Activated CD8-positive, alpha-beta memory T cell treated with anti-CD3 and anti-CD28 coated beads for 48 hours (primary cell): ENCODE measurements at regions not wholly inside any gene's neighbourhood (a gene's known extent, or its start where the extent isn't known, plus 50 kb on each side); places are given as distances from the start of the nearest gene placed in this dataset.

ENCODE experiments used
- DNase-seq, 3 experiments: peaks; one replicate each; pipeline ENCODE4 v3.0.0-alpha.2; 2020; ENCODE audit warnings: low read depth in 2 of 3, low spot score in 2 of 3

DNA sequence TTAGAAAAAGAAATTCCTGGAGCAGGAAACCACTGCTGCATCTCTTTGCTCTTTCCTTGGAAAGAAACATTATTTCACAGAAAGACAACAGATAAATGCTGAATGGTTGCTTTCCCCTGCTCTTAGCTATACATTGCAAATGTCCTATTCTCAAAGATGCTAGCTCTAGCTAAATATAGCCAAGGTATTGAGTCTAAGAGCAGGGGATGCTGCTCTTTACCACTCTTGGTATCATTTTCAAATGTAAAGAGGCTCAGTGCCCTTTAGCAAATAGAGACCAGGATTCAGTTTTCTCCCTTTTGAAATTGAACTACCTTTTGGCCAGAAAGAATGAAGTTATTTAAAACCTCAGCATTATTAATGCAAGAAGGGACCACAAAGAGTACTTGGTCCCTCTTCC lies 104.0 kb upstream of the FUT8 start:
- DNase-seq = no peak

- DNase-seq = no peak
These were observed 102.0 kb upstream of the FUT8 start for GRCh38 chr14:65310568-65310967.

- DNase-seq = no peak
These were observed 99.7 kb upstream of the FUT8 start for GRCh38 chr14:65312859-65313258.

- no peak for DNase-seq
These were observed 93.7 kb upstream of the FUT8 start for GRCh38 chr14:65318636-65319506.

GRCh38 chr14:65320661-65321308 lies 91.7 kb upstream of the FUT8 start:
- DNase-seq = no peak

- DNase-seq = no peak
These were observed 91.1 kb upstream of the FUT8 start for GRCh38 chr14:65321370-65321875.

- no peak for DNase-seq
These were observed 83.0 kb upstream of the FUT8 start for GRCh38 chr14:65329481-65329880.

- DNase-seq = no peak
These were observed 82.6 kb upstream of the FUT8 start for GRCh38 chr14:65329911-65330310.

DNA sequence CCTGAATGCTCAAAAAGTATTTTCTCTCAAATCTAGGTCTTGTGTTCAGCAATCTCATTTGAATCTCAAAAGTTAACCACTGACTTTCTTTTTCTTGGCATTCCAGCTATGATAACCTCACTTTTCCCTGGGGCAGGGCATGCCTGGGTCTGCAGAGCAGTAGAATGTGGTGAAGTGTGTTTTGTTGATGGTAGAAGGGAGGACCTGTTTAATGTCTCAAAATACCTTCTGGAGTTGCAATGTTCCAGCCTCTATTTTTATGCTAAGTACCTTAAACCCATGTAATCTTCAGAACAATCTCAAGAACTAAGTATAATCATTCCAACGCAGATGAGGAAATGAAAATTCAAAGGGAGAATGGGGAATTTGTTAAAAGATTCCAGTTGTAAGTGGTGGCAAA lies 82.1 kb upstream of the FUT8 start:
- DNase-seq = no peak

GRCh38 chr14:65331652-65332051 lies 80.9 kb upstream of the FUT8 start:
- no peak for DNase-seq

DNA sequence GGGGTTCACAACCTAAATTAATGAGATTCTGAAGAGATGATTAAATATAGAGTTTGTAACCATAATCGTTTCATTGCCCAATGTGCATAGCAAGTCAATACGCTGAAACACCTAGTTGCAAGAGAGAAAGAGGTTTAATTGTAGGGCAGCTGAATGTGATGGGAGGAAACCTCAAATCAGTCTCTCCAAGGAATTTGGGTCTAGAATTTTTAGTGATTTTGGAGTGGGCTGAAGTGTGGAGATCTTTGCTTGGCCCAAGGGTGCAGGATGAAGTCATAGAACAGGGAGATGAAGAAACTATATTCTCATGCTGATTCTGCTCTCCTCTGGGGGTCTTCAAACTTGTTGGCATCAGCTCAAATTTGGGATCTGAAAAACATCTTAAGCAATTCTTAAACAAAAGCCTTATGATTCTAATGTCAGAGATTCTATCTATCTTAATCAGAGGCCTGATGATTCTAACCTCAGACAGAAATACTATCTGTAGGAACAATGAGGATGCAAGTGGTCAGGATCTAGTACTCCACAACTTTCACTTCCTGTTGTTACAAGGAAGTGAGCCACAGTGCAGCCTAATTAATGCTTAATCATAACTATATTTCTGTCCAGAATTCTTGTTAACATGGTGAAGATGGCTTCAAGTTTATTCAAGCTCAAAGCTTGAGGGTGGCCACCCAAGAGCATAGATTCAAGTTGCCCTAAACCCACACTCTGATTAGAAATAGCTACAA lies 80.2 kb upstream of the FUT8 start:
- DNase-seq = no peak

DNA sequence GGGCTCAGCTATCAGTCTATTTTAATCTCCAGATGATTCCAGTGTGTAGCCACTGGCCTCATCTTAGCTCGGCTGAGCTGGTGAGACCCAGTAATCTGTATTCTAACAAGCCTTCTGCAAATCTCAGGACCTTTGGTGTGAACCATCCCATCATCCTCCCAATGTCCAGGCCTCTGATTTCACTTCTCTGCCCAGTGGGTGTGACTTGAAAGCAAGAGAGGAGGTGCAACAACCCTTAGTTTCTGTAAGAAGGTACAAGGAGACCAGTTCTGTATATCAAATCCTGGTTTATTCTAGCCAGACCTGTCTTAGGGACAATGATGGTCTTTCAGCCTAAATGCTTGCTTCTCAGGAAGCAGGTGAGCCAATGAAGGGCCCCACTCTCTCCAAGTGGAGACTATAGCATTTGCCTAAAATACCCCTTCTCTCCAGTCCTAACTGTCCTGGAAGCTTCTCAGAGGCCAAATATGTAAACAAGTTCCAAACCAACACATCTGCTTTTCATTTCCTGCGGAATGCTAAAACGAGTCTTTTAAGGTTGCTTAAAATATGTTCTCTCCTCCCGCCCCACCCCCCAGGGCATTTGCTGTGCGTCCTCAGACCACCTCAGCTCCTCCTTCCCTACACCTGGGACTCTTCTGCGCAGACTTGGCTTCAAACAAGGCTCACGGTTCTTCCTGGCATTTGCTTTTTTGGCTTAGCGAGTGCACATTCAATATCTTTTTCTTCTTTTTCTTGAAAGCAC lies 78.4 kb upstream of the FUT8 start:
- DNase-seq = no peak

DNA sequence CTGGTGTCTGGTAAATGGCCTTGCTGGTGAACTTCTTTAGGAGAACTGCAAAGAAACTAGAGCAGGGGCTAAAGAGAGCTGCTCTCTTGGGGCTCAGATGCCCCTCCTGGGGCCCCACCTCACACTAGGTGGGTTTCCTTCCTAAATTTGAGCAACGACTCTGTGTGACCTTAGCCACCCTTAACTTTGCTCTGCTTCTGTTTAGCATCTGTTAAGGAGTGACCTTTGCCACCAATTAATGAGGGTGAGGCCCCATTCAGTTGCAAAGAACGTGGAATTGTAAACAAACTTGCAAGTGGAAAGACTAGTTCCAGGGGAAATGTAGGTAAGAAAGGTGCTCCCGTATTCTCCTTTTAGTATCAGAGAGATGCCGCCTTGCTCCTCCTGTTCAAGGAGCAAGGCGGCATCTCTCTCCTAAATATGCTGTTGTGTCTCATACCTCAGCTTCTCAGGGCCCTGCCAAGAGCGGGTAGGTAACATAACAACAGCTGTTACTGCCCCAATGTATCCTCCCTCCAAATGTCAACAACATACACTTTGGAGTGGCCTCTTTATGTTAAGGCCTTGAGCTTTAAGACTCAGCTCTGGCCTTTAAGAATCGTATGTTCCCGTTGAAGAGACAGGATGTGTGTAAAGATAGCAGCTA lies 77.6 kb upstream of the FUT8 start:
- no peak for DNase-seq

DNA sequence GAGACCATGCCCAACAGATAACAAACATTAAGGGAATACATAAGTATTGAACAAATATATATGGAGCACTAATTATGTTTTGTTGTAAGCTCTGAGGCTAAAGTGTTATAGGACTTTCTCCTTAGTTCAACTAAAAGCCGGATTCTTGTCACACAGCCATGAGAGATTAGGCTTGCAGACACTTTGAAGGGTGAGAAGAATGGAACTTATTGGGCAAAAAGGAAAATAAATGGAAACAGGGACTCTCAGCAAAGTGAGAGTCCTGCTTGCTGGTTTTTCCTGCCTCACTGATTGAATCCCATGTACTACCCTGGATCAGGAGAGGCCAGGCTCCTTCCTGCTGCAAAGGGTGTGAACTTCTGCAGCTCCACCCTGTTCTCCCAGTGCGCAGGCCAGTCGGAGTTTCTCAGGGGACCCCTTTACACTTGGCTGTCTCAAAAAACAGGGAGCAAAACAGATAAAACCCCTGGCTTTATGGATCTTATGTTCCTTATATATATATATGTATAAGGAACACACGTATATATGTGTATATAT lies 77.1 kb upstream of the FUT8 start:
- DNase-seq = no peak

DNA sequence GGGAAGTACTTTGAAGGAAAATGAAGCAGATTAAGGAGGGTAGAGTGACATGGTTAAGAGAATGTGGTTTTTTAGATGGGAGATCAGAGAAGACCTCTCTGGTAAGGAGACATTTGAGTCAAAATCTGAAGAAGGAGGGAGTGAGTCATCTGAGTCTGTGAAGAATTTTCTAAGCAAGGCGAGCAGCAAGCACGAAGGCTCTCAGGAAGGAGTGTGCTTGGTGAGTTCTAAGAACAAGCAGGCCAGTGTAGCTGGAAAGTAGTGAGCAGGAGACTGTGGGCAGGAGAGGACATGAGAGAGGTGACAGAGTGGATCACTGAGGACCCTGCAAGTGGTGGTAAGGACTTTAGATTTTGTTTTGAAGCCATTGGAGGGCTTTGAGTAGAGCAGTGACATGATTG lies 76.3 kb upstream of the FUT8 start:
- peak in 2 of 3 experiments; percentile 24 to 32 for DNase-seq

- no peak for DNase-seq
These were observed 72.7 kb upstream of the FUT8 start for GRCh38 chr14:65339866-65340265.

GRCh38 chr14:65344011-65344410 lies 68.5 kb upstream of the FUT8 start:
- no peak for DNase-seq

GRCh38 chr14:65345266-65345665 lies 67.3 kb upstream of the FUT8 start:
- DNase-seq = no peak

DNA sequence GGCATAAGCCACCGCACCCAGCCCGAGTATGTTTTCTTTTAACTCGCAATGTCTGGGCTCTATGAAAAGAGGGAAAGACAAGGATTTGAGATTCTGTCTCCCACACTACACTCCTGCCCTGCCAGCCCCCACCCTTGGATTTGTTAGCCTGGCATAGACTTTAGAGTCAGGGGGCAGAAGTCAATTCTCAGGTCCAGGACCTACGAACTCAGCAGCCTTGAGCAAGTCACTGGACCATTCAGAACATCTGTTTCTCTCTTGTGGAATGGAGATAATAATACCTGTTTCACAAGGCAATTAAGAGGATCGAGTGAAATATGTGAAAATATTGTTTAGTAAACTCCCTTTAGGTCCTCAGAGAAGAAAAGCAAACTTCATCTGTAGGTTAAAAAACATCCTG lies 66.1 kb upstream of the FUT8 start:
- no peak for DNase-seq

GRCh38 chr14:65346895-65347294 lies 65.6 kb upstream of the FUT8 start:
- DNase-seq = no peak
